Urinary bladder (tissue), 3 donors: ENCODE measurements at regions not wholly inside any gene's neighbourhood (a gene's known extent, or its start where the extent isn't known, plus 50 kb on each side); places are given as distances from the start of the nearest gene placed in this dataset.

ENCODE experiments used
- DNase-seq: peaks from one replicate; pipeline ENCODE4 v3.0.0-alpha.2; 2015; ENCODE audit errors: extremely low spot score
- H3K27ac ChIP-seq: one replicate; pipeline ENCODE4 v1.5.1; 2013; ENCODE audit warnings: low read depth, mild to moderate bottlenecking, moderate library complexity
- H3K36me3 ChIP-seq: one replicate; pipeline ENCODE4 v1.6.1; 2013; ENCODE audit warnings: mild to moderate bottlenecking, moderate library complexity; ENCODE audit not compliant: insufficient read depth
- H3K4me1 ChIP-seq: one replicate; pipeline ENCODE4 v1.6.1; 2013; ENCODE audit warnings: mild to moderate bottlenecking, moderate library complexity; ENCODE audit not compliant: insufficient read depth
- H3K4me3 ChIP-seq: one replicate; pipeline ENCODE4 v1.5.1; 2013; ENCODE audit warnings: low read depth, low read length
- WGBS: extraction: QIAGEN DNeasy Blood & Tissue Kit; methylation state at CpG from one replicate; pipeline ENCODE4 v1.1.7; 2013; 5-methylcytosine and 5-hydroxymethylcytosine counted together
- donor health status: healthy with polysubstance abuse.
- donor health status: healthy.

- H3K27ac ChIP-seq = no peak overlapping the region
- no peak overlapping the region for H3K4me3 ChIP-seq
- WGBS = 94% methylated on average over 1 of the region's 1 CpG
- no peak for DNase-seq
- H3K4me1 ChIP-seq = no peaks in the 10 kb centered on the region
- H3K36me3 ChIP-seq = no peaks in the 10 kb centered on the region
Observed at GRCh38 chr11:82270870-82271269, 462.8 kb downstream of the FAM181B start.

GRCh38 chr11:82268627-82269026 is 465.0 kb downstream of the FAM181B start:
- 64% methylated on average over 6 of the region's 6 CpGs for whole genome bisulfite sequencing
- Histone ChIP-seq H3K4me1 (no peaks in the 10 kb centered on the region), H3K4me3 (no peak overlapping the region), H3K36me3 (no peaks in the 10 kb centered on the region), H3K27ac (no peak overlapping the region)
- no peak for DNase-seq

- H3K4me3 ChIP-seq = no peak overlapping the region
- no peaks in the 10 kb centered on the region for H3K4me1 ChIP-seq
- no peak for DNase-seq
- H3K36me3 ChIP-seq = no peaks in the 10 kb centered on the region
- no peak overlapping the region for H3K27ac ChIP-seq
- WGBS = 82% methylated on average over 3 of the region's 3 CpGs
Observed at GRCh38 chr11:82267186-82267585, 466.5 kb downstream of the FAM181B start.

- Histone ChIP-seq H3K36me3 (no peaks in the 10 kb centered on the region), H3K4me1 (no peaks in the 10 kb centered on the region), H3K27ac (no peak overlapping the region), H3K4me3 (no peak overlapping the region)
- no peak for DNase-seq
- WGBS = 90% methylated on average over 1 of the region's 1 CpG
Observed at GRCh38 chr11:82261367-82261766, 472.3 kb downstream of the FAM181B start.

GRCh38 chr11:82250047-82250446 is 483.6 kb downstream of the FAM181B start:
- 73% methylated on average over 2 of the region's 2 CpGs for WGBS
- Histone ChIP-seq H3K36me3 (no peaks in the 10 kb centered on the region), H3K4me3 (no peak overlapping the region), H3K27ac (no peak overlapping the region), H3K4me1 (no peaks in the 10 kb centered on the region)
- DNase-seq = no peak

- no peak for DNase-seq
- H3K4me1 ChIP-seq = no peaks in the 10 kb centered on the region
- H3K27ac ChIP-seq = no peak overlapping the region
- H3K36me3 ChIP-seq = no peaks in the 10 kb centered on the region
- H3K4me3 ChIP-seq = no peak overlapping the region
Observed at GRCh38 chr11:82246926-82247325, 486.7 kb downstream of the FAM181B start.

- WGBS = 94% methylated on average over 5 of the region's 5 CpGs
- Histone ChIP-seq H3K27ac (no peak overlapping the region), H3K36me3 (no peaks in the 10 kb centered on the region), H3K4me3 (no peak overlapping the region), H3K4me1 (no peaks in the 10 kb centered on the region)
- no peak for DNase-seq
Observed at GRCh38 chr11:82239498-82239897, 494.2 kb downstream of the FAM181B start.

- H3K4me3 ChIP-seq = no peak overlapping the region
- no peak for DNase-seq
- H3K4me1 ChIP-seq = no peaks in the 10 kb centered on the region
- no peak overlapping the region for H3K27ac ChIP-seq
- no peaks in the 10 kb centered on the region for H3K36me3 ChIP-seq
- 44% methylated on average over 1 of the region's 1 CpG for WGBS
Observed at GRCh38 chr11:82234256-82234655, 499.4 kb downstream of the FAM181B start.

- no peak overlapping the region for H3K4me3 ChIP-seq
- no peak overlapping the region for H3K27ac ChIP-seq
- H3K36me3 ChIP-seq = no peaks in the 10 kb centered on the region
- H3K4me1 ChIP-seq = no peaks in the 10 kb centered on the region
- WGBS = 86% methylated on average over 1 of the region's 1 CpG
- DNase-seq = no peak
Observed at GRCh38 chr11:82233201-82233600, 500.5 kb downstream of the FAM181B start.

GRCh38 chr11:82229341-82229740 is 504.3 kb downstream of the FAM181B start:
- H3K36me3 ChIP-seq = no peaks in the 10 kb centered on the region
- peak; percentile 6 for DNase-seq
- no peaks in the 10 kb centered on the region for H3K4me1 ChIP-seq
- no peak overlapping the region for H3K4me3 ChIP-seq
- no peak overlapping the region for H3K27ac ChIP-seq

GRCh38 chr11:82225930-82226329 is 507.7 kb downstream of the FAM181B start:
- no peaks in the 10 kb centered on the region for H3K4me1 ChIP-seq
- no peak overlapping the region for H3K4me3 ChIP-seq
- no peaks in the 10 kb centered on the region for H3K36me3 ChIP-seq
- whole genome bisulfite sequencing = 89% methylated on average over 2 of the region's 2 CpGs
- H3K27ac ChIP-seq = no peak overlapping the region
- DNase-seq = no peak

- H3K4me3 ChIP-seq = no peak overlapping the region
- DNase-seq = no peak
- WGBS = 88% methylated on average over 2 of the region's 2 CpGs
- no peak overlapping the region for H3K27ac ChIP-seq
- H3K4me1 ChIP-seq = no peaks in the 10 kb centered on the region
- no peaks in the 10 kb centered on the region for H3K36me3 ChIP-seq
Observed at GRCh38 chr11:82225502-82225901, 508.2 kb downstream of the FAM181B start.

- Histone ChIP-seq H3K4me1 (no peaks in the 10 kb centered on the region), H3K27ac (no peak overlapping the region), H3K36me3 (no peaks in the 10 kb centered on the region), H3K4me3 (no peak overlapping the region)
- DNase-seq = no peak
- WGBS = 69% methylated on average over 3 of the region's 3 CpGs
Observed at GRCh38 chr11:82216927-82217570, 516.6 kb downstream of the FAM181B start.

GRCh38 chr11:82210011-82210410 is 523.7 kb downstream of the FAM181B start:
- H3K4me1 ChIP-seq = no peaks in the 10 kb centered on the region
- H3K36me3 ChIP-seq = no peaks in the 10 kb centered on the region
- H3K27ac ChIP-seq = no peak overlapping the region
- no peak for DNase-seq
- 66% methylated on average over 1 of the region's 1 CpG for WGBS
- H3K4me3 ChIP-seq = no peak overlapping the region

GRCh38 chr11:82195283-82195682 is 538.4 kb downstream of the FAM181B start:
- Histone ChIP-seq H3K4me3 (no peak overlapping the region), H3K4me1 (no peaks in the 10 kb centered on the region), H3K36me3 (no peaks in the 10 kb centered on the region), H3K27ac (no peak overlapping the region)
- 64% methylated on average over 3 of the region's 3 CpGs for WGBS
- DNase-seq = no peak
